ENCODE measurements at regions not wholly inside any gene's neighbourhood (a gene's known extent, or its start where the extent isn't known, plus 50 kb on each side); places are given as distances from the start of the nearest gene placed in this dataset.

DNA sequence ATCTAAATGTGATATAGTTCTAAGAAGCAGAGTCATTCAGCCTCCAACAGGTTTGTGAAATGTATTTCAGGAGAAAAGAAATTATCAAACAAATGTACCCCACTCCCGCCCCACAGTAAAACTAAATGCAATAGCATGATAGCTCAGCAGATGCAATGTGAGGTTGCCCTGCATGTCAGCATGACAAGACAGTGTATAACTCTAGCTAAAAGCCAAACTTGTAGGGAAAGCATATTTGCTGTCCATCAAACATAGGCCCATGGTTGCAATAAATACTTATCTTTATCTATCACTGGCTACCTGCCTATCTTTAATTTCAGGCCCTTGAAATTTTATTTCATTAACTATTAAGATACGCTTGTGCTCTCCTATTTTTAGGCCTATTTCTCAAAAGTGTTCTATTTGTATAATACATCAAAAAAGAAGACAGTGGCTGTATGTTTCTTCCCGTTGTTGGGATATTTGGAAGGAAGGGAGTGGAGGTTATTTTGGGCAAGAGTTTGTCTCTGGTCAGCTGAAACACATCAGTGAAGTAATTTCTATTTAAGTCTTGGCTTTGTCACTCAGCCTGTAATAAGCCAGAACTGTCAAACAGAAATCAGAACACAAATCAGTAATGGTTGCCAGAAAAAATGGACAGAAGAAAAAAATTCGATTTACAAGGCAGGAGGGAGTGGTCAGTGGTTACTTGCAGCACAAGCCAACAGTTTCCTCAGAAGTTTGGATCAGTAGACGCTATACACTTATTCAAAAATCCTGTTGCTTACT, 307.4 kb upstream of the ADGRL2 start:
- Histone ChIP-seq H3K36me3 (ENCODE audit: control insufficient read depth in 2 of 4, insufficient read depth in 4 of 4, low read length in 3 of 4) (no peaks in the 10 kb centered on the region), H2BK120ac (replicated peaks; ENCODE audit: low read depth, low read length) (no peak overlapping the region), H2BK5ac (ENCODE audit: low read depth, low read length) (no peak overlapping the region), H3K4ac (replicated peaks; ENCODE audit: insufficient read length, low read depth, low read length) (no peak overlapping the region), H3K14ac (ENCODE audit: insufficient read length) (no peak overlapping the region), H3K27me3 (replicated peaks in 1 of 4; ENCODE audit: control insufficient read depth in 3 of 4, extremely low read depth in 1 of 4, insufficient read depth in 3 of 4, low read length in 3 of 4) (no peaks in the 10 kb centered on the region), H4K91ac (replicated peaks; ENCODE audit: insufficient read length, low read length) (no peak overlapping the region), H4K20me1 (replicated peaks in 1 of 2; ENCODE audit: control insufficient read depth in 1 of 2, insufficient read depth in 2 of 2, low read length in 2 of 2) (no peaks in the 10 kb centered on the region), H3K79me2 (ENCODE audit: control insufficient read depth in 1 of 2, insufficient read depth in 2 of 2, low read length in 2 of 2) (no peaks in the 10 kb centered on the region), H3K23me2 (ENCODE audit: low read depth, low read length) (no peaks in the 10 kb centered on the region), H3K79me1 (ENCODE audit: low read depth, low read length) (no peaks in the 10 kb centered on the region), H3K4me1 (replicated peaks in 1 of 4; ENCODE audit: control insufficient read depth in 3 of 4, insufficient read depth in 4 of 4, low read length in 3 of 4) (peaks cover 0 to 5% (median 0%) of the 10 kb centered on the region in 4 experiments; a peak in 2 of 7 replicates), H4K8ac (ENCODE audit: extremely low read depth, insufficient read depth, low read length) (no peak overlapping the region), H3K9me3 (ENCODE audit: insufficient read depth in 2 of 2, low read depth in 1 of 2, low read length in 1 of 2) (no peaks in the 10 kb centered on the region; a peak in 1 of 4 replicates), H3K56ac (replicated peaks; ENCODE audit: insufficient read length, low read depth, low read length) (no peak overlapping the region), H2AFZ (ENCODE audit: low read length) (no peak overlapping the region), H3K9ac (replicated peaks in 1 of 4; ENCODE audit: extremely low read depth in 1 of 4, low read depth in 3 of 4, low read length in 3 of 4) (no peak overlapping the region), H2BK12ac (ENCODE audit: low read depth, low read length) (no peak overlapping the region), H2BK15ac (ENCODE audit: low read length) (no peak overlapping the region), H3K4me2 (ENCODE audit: insufficient read depth in 1 of 2, low read depth in 2 of 2, low read length in 2 of 2) (no peak overlapping the region), H4K5ac (ENCODE audit: insufficient read length, low read depth, low read length) (no peak overlapping the region), H3K4me3 (ENCODE audit: extremely low read depth in 1 of 4, insufficient read depth in 2 of 4, low read depth in 3 of 4, low read length in 4 of 4) (no peak overlapping the region), H3K27ac (ENCODE audit: low read depth, low read length) (no peak overlapping the region), H3K18ac (ENCODE audit: extremely low read depth, low read length) (no peak overlapping the region), H2BK20ac (ENCODE audit: low read length) (no peak overlapping the region), H3K23ac (ENCODE audit: insufficient read length) (no peak overlapping the region), H2AK5ac (ENCODE audit: low read depth, low read length) (no peak overlapping the region)
- ChIA-PET POLR2A (ENCODE audit: partially characterized antibody) (no interaction called here), CTCF (ENCODE audit: partially characterized antibody) (no interaction called here)
- FAIRE-seq: no peak
- no peak for TF ChIP-seq RXRA (IDR thresholded peaks at IDR 0.05; ENCODE audit: insufficient read depth, low read depth, low read length)
- DNase-seq (ENCODE audit: low read depth in 1 of 2, low spot score in 2 of 2): no peak
- WGBS, 2 experiments (ENCODE audit: extremely low coverage in 1 of 2, insufficient coverage in 1 of 2, insufficient read length in 1 of 2, insufficient replicate concordance in 2 of 2, low coverage in 1 of 2, low lambda C conversion rate in 2 of 2, missing lambda C conversion rate in 1 of 2): 77% methylated on average over 5 of the region's 5 CpGs; no CpG with 5 or more reads in 1 of the 2 experiments

All from H1 (cell line).